ELF-1 (cell line): ENCODE measurements at regions not wholly inside any gene's neighbourhood (a gene's known extent, or its start where the extent isn't known, plus 50 kb on each side); places are given as distances from the start of the nearest gene placed in this dataset.

Experiments
- DNase-seq: peaks from one replicate; pipeline ENCODE4 v3.0.0-alpha.2; 2016; ENCODE audit warnings: low read depth, low spot score

DNA sequence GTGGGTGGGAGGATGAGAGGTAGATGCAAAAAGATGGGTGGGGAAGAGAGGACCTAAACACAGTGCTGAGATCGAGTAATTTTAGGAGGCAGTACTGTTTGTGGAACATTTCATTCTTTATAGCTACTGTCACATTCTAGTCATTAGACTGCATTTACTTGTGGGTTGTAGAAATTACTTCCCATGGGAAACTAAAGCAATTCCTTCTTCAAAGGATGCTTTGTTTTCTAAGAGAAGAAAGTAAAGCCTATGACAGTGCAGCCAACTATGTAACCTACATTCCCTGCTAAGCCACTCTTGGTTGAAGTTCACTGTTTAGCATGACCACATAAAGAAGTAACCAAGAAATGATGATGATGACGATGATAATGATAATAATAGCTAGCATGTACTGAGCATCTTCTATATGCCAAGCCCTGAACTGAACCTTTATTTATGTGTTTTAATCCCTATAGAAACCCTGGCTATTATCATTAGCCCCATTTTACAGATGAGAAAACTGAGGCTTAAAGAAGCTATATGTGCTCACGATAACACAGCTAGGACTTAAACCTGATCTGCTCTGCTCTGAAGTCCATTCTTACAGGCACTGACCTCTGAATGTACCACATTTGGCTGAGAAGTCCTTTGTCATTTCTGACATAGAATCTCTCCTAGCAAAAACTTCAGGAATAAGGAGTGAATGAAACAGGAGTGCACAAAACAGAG, 114.5 kb upstream of the KIT start:
- DNase-seq = no peak

DNA sequence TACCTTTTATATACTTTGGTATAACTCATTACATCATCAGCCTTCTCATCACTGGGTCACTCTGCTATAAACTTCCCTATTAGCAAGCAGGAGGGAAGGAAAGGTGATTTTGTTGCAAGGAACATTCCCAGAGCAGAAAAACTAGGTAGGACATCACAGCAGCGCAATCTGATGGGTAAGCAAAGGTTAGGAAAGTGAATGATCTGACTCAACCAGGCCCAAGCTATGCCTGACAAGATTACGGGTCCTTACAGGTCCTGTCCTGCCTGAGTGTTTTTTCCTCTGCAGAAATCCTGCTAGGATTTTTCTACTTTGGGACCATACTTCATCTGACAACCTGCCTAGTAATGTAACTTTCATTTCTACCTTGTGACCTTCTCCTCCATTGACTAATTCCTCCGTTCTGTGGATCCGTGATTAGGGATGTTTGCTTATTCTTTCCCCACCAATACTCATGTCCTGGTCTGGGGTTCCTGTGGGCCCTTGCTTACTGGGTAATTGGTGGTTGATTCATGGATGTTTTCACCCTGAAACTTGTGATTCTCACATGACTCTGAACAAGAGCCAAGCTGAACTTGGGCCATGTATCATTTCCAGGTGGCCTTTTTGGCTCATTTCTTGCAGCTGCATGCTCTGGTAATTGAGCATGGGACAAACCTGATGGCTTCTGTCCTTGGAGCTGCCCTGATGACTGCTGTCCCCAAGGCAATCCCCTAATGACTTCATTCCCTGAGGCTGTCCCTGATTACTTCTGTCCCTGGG, 111.9 kb upstream of the KIT start:
- no peak for DNase-seq

DNA sequence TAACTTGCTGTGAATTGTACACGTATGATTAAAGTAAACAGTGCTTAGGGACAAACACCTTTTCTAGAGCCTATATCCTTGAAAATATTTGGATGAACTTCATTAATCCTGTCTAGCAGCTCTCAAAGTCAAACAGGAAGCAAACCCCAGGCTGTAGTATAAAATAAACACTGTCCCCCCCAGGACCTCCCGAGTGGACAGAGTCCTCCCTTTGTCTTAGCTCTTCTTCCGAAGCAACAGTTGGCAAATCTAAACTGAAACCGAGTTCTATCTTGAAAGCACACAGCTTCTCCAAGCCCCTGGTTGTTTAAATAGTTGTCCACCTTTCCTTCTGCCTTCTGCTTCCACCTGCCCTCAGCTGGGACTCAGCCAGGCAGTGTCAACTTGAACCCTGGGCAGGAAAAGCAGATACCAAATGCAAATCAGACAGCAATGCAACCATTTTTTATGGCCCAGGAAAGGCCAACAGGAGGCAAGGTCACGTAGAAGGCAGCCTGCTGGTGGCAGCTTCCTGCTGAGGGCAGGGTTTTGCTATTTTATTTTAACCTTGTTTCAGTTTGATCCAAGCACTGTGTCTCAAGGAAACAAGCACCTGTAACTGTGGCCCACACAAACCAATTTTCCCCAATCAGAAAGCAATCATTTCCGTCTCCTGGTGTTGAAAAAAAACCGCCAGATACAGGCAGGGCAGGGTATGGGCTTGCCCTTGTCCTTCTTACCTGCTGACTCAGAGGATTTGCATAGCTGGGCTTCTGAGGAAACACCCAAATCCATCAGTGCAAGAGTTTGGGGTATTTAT, 110.3 kb upstream of the KIT start:
- DNase-seq = no peak

DNA sequence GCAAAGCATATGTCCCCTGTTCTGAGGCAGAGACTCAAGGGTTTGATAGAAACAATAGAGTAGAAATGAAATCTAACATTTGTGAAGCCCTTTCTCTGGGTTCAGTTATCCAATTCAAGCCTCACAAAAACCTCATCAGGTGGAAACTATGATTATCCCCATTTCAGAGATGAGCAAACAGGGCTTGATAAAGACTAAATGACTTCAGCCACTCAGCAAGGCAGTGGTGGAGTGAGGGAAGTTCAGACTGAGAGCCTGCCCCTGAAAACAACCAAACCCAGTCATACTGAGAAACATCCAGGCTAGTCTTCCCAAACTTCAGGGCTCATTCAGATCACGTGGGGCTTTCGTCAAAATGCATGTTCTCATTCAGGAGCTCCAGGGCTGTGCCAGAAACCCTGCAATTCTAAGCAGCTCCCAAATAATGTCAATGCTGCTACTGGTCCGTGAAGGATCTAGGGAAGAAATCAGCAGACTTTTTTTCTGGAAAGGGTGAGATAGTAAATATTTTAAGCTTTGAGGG, 109.6 kb upstream of the KIT start:
- DNase-seq = no peak

DNA sequence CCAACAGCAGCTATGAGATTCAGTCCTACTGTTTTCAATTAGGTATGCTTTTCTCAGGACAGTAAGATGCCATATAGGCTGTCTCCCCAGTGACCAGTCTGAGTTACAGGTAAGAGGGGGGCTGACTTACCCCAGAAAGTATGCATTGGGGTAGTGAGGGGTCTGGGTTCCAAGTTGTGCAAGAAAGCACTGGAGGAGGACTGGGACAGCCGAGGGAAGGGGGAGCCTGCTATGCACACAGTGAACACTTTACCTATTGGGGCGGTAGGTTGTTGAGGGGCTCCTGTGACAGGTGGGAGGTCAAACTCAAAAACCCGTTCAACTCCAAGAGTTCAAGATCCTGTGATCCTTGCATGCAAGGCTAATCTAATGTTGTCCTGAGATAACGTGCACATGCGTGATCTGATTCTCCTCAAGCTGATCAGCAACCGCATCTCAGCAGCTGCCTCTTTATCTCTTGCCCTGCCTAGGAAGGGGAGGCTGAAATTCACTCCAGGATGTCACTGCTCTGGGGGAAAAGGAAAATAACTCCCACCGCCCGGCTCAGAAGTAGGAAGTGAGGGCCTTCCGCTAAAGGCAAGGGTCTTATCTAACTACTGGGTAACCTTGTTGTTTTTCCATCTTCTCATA, 108.8 kb upstream of the KIT start:
- DNase-seq = no peak

DNA sequence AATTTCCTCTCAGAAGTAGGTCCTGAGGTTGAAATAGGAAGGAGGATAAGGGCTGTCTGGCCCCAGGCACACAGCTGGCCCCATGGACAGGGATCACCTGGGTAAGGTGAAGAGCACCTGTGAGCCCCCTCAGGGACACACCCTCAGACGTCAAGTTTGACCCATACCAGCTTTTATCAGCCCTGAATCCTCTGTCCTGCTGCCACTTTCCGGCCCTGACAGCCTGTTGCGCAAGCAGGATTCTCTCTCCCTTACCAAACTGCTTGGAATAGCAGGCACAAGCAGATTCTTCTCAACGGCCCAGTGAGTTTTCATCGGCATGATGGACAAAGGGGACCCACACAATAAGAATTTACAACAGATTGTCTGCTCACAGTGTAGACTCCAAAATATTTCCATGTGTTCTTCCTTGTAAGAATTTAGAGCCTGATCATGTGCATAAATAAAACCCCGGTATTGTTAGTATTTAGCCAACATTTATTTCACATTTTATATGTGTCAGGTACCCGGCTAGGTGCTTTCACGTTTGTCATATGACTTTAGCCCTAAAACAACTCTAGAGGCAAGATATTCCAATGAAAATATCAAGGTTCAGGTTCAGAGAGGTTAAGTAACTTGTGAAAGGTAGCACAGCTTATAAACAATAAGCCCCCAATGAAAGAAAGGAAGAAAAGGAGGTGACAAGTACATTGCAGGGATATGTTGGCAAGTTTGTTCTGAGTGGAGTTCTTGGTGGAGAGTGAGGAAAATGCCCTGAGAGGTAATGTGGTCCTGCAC, 107.2 kb upstream of the KIT start:
- DNase-seq = no peak

DNA sequence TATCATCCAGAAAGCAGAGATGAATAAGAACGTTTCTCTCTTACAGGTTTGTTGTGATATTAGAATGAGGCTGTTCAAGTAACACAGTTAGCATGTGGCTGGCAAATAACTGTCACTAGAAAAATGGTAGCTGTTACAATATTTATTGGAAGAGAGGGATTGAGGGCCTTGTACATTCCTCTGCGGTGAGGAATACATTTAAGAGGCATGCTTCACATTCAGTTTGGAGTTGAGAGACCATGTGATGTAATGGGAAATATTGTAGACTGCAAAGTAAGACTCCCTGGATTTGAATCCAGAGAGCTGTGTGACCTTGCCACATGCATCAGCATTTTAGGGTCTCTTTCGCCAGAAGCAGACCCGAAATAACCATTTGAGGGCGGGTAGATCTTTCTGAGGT, 104.8 kb upstream of the KIT start:
- DNase-seq = no peak

DNA sequence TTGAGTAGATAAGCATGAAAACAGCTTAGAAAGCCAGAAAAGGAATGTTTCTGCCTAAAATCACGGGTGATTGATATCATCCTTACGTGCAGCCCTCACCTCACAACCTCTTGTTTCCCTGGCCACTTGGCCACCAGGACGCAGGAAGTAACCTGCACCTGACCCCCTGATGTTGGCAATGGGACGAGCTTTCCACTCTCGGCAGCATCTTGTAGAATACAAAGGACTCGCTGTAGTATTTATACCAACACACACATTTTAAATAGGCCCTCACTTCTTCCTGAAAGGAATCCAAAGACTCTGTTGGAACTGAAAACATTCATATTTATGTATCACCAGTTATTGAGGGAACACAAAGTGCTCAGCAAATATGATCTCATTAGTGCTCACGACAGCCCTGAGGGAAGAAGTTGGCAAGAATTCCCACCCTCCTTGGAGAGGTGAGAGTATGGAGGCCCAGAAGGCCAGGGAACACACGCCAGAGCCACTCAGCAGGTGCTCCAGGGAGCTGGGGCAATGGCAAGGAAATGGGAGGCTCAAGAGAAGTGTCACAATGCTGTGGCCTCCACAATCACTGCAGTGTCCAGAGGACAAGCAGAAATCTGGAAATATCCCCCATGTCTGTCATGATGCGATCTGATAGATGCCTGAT, 103.3 kb upstream of the KIT start:
- DNase-seq = no peak

DNA sequence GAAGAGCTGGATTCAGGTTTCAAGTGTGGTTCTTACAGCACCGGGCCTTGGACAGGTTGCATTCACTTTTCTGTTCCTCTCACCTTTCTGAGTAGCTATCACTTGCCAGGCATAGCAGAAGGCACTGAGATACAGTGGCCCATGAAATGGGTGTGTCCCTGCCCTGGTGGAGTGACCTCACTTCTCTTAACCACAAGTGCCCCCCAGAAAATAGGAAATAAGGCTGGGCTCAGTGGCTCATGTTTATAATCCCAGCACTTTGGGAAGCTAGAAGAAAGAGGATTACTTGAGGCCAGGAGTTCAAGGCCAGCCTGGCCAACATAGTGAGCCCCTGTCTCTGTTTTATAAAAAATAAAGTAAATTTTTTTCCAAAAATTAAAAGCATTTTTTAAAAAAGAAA, 101.7 kb upstream of the KIT start:
- no peak for DNase-seq

DNA sequence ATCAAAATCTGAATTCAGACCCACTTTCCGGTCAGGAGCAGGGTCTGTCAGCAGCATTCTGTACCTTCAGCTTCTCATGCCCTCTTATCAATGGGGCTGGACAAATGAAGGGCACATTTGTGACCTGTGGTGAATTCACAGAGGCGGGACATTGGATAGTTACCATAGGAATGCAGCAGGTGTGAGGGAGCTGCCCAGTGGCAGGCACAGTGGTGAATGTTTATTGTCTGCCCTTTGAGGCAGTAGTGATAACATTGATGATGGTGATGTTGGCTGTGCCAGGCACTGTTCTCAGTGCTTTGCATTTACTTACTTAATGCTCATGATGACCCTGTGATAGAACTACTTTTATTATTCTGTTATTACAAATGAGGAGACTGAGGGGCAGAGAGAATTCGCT, 101.2 kb upstream of the KIT start:
- no peak for DNase-seq

DNA sequence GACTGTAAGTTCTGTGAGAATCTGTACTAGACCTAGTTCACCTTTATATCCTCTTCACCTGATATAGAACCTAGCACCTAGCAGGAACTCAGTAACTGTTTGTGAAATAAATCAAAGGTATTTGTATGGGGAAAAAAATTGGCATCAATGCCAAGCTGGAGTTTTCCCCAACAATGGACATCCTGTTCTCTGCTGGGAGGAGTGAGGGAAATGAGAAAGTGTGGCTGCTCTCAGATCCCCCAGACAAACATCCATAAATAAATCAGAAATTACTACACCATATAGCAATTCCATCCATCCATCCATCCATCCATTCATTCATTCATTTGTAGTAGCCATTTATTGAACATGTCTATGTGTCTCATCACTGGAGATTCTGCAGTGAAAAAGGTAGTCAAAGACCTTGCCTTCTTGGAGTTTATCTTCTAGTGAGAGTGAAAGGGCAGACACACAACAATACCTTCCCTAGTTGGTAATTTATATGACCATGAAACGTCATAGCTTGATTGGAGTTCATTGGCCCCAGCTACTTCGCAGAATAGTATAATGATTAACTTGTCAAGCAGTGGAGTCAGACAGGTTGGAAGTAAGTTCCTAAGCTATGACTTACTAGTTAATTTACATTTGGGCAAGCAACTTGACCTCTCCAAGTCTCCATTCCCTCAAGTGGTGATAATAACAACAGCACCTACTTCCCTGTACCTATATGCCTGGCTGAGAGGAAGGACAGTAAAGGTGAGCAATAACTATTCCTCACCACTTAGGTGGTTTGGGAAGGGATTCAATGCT, 98.7 kb upstream of the KIT start:
- DNase-seq = no peak

DNA sequence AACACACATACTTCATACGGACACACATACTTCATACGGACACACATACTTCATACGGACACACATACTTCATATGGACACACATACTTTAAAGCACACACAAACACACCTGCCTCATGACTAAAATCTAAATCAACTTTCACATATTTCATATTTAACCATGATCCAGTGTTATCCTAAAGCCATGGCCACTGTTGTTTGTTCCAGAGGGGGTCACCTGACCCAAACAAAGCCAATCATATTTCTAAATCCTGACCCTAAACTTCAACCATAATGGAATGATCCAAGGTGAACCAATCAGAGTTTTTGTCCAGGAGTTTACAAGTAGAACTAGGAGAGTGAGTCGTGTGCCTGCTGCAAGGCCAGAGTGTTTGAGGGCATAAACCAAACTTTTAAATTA, 97.2 kb upstream of the KIT start:
- DNase-seq = no peak

DNA sequence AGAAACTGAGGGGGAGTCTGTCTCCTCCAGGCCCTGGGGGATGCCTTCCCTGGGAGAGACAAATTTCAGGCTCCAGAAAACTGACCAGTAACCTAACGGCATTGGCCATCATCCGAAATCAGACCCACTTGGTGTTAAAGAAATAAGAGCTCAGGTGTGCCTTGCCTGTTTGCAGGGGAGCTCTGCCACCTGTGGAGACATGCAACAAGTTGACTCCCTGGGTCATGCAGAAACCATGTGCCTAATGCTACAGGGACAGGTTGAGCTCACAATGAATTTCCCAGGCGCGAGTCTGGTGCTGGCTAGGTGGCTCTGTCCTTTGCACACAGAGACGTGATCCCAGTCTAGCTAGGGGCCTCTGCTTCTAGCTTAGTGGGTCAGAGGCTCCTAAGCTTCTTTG, 95.8 kb upstream of the KIT start:
- no peak for DNase-seq

DNA sequence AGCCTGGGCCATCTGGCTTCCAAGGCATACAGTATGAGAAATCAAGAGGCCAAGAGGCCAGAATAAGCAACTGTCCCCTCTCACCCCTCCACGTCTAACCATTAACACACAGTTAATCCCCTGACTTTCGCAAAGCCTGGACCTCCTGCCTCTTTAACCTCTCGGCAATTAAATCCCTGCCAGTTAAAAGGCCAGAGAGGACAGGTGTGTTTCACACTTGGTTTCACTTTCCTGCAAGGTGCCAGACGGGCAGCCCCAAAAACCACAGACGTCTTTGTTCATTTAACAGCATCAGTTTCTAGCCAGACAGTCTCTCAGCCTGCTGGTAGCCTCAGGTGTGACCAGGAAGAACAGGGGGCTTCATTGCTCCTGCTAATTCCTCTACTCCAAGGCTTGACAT, 91.1 kb upstream of the KIT start:
- no peak for DNase-seq

DNA sequence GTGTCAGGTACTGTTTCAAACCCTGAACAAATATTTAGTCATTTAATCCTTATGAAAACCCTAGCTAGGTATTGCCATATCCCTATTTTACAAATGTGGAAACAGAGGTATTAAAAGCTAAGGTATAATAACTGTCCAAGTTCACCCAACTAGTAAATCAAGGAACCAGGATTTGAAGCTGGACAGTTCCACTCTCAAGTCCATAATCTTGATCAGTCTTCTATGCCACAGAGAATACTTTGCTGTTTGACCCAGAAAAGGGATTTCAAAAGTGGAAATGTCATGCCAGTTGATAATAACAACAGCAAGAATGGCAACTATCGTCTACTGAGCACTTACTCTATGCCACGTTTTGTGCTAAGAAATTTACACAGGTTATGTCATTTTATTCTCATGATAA, 90.4 kb upstream of the KIT start:
- DNase-seq = no peak

DNA sequence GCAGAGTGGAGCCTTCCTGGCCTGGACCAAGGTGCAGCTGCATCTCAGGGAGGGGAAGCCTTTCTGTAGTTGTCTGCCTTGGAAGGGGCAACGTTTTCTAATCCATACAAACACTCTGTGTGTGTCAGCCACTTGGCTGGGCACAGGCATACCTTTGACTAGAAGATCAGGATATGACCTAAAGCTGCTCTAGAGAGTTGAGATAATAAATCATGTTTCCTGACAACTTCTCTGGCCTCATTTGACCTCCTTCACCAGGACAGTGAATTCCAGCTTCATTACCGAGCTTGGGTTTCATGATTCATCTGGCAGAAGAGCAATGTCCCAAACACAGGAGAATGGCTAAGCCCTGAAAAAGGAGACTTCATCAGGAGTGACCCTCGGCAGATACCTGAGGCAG, 89.6 kb upstream of the KIT start:
- DNase-seq = no peak

DNA sequence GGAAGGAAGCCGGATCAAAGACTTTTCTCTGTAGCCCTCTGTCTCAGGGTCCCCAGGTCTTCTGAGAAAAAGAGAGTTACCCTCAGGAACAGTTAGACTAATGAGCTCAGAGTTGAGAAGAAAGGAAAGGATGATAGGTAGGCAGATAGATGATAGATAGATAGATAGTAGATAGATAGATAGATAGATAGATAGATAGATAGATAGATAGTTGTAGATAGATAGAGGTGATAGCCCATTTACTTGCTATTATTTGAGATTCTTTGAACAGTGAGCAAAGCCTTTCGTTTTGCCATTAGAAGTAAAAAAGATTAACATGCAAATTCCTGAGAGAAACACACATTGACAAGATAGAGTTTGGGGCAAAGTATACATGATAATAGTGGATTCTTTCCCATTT, 86.9 kb upstream of the KIT start:
- DNase-seq = no peak

DNA sequence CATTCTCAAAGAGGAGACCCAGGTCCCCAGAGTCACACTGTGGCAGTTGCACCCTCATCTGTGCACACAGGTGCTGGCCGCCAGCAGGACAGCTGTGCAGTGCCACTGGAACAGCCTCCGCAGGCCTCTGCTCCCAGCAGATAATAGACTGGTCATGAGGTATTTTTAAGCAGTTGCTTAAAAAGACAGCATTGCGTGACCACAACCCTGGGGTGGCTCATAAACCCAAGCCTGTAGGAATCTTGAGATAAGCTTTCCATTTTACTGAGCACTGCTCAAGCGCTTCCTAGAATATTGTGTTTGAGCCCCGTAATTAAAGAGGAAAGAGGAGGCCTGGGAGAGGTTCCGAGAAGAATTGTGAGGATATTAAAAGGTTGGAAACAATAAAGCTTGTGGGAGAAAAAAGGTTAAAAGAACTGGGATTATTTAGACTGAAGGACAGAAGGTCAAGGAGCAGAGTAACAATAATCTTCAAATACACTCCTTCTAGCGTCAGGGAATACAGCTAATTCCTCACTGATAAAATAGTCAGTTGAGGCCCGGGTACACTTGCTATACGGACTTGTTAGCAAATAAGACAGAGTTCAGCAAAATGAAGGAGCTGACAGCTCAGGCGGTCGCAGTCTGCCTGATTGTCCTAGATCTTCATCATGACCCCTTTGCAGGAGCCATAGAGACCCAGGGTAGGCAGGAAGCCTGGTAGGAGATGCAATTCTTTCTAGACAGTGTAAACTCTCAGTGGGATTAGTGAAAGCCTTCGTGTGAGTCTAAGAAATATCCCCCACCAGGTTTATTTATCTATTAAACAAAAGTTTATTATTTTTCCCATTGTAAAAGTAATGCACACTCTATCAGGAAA, 86.2 kb upstream of the KIT start:
- DNase-seq = no peak

DNA sequence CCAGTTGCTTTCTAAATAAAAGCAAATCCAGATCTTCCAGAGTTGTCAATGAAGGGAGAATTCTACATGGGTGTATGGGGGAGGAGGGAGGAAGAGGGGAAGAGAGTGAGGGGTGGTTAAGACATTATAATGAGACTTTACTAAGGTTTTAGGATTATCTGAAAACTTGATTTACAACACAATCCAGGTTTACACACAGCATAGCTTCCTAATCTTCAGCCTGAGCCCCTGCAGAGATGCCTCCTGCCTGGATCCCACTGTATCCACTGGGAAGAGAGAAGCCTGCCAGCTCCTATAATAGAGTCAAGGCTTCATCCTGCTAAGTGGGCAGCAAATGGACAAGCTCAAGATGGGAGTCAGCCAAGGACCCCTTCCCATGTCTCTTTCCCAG, 85.6 kb upstream of the KIT start:
- no peak for DNase-seq
